Right lobe of liver (tissue), 6 donors: ENCODE measurements at regions not wholly inside any gene's neighbourhood (a gene's known extent, or its start where the extent isn't known, plus 50 kb on each side); places are given as distances from the start of the nearest gene placed in this dataset.

Experiments used
- ATAC-seq, 4 donors: fragments of 200-7000 bp; cut with Tn5 transposase; one replicate each; pipeline ENCODE4 v1.9.1; 2020; ENCODE audit warnings: mild to moderate bottlenecking in 4 of 4, moderate library complexity in 4 of 4
- DNase-seq, 3 donors: peaks; one replicate each; pipeline ENCODE4 v3.0.0-alpha.2; 2020
- H3K27ac ChIP-seq, 3 donors: fragments of 200-600 bp; one replicate each; pipeline ENCODE4 v1.8.0; 2022
- H3K27me3 ChIP-seq, 2 donors: fragments of 200-600 bp; one replicate each; pipeline ENCODE4 v1.8.0; 2022
- H3K36me3 ChIP-seq, 4 donors: fragments of 200-600 bp; sonication (generic) in 1 of 4; one replicate each; pipeline versions ENCODE4 v1.5.1 to v1.8.0; 2017 to 2022; ENCODE audit warnings: control low read depth in 1 of 4
- H3K4me1 ChIP-seq, 4 donors: fragments of 200-600 bp; sonication (generic) in 1 of 4; one replicate each; pipeline versions ENCODE4 v1.5.1 to v1.8.0; 2017 to 2022; ENCODE audit warnings: control low read depth in 1 of 4
- H3K4me3 ChIP-seq, 3 donors: fragments of 200-600 bp; one replicate each; pipeline ENCODE4 v1.8.0; 2022
- H3K9me3 ChIP-seq, 4 donors: fragments of 200-600 bp; sonication (generic) in 1 of 4; one replicate each; pipeline versions ENCODE4 v1.5.1 to v1.8.0; 2017 to 2022; ENCODE audit warnings: control low read depth in 1 of 4
- POLR2A ChIP-seq: fragments of 450-650 bp; IDR thresholded peaks from one replicate; pipeline ENCODE4 v1.6.1; 2017; ENCODE audit warnings: antibody characterized with exemption, mild to moderate bottlenecking
- WGBS: methylation state at CpG from one replicate; pipeline ENCODE4 v1.1.6; 2018; ENCODE audit warnings: low coverage, low lambda C conversion rate; ENCODE audit not compliant: insufficient coverage; ENCODE audit errors: missing lambda C conversion rate; 5-methylcytosine and 5-hydroxymethylcytosine counted together
- intact Hi-C, 2 donors: fragments of 100-400 bp; cut with DNase I; formaldehyde crosslinking; loops; one replicate each; pipeline versions ENCODE4 v1.11.2 to v1.14.1; 2022
- TF ChIP-seq, protein P1 (sequence below), 4 donors: fragments of 200-600 bp in 3 of 4; fragments of 450-650 bp in 1 of 4; IDR thresholded peaks; one replicate each; pipeline versions ENCODE4 v1.5.1 to v1.8.0; 2016 to 2022; ENCODE audit warnings: antibody characterized with exemption in 4 of 4, mild to moderate bottlenecking in 2 of 4
- donor health status: DM: no; HTN: yes; CAD: no.
- donor health status: DM: no; HTN: no; CAD: no.
- donor health status: DM: no; HTN: no; CAD: no.
- donor health status: DM: no; HTN: yes; CAD: no.
- donor health status: DM: no; HTN: yes; CAD: no.

DNA sequence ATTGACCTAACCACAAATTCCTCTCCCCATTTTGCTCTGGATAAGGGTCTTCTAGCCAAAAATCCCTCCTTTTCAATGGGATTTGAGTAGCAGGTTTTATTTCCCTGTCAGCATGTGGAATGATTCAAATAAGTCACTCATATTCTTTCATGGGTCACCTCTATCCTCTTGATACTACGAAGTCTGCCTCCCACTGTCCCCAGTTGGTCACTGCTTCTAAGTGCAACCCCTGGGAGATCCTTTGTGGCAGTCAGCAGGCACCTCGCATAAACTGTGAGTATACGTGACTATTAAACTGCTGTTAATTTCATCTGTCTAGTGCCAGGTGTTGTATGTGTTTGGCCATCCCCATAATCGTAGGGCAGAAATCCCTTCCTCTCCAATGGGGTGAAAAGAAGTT lies 1667.9 kb upstream of the PCDH7 start:
- Histone ChIP-seq H3K9me3 (no peaks in the 10 kb centered on the region), H3K4me3 (no peak overlapping the region), H3K4me1 (no peaks in the 10 kb centered on the region), H3K36me3 (no peaks in the 10 kb centered on the region), H3K27ac (no peak overlapping the region), H3K27me3 (no peaks in the 10 kb centered on the region)
- DNase-seq (no peak), ATAC-seq (no peak)
- WGBS, result 47% methylated on average over 4 of the region's 4 CpGs
- intact Hi-C loops, result no loop called here
- TF ChIP-seq POLR2A, result no peak
- TF ChIP-seq, protein P1, sequence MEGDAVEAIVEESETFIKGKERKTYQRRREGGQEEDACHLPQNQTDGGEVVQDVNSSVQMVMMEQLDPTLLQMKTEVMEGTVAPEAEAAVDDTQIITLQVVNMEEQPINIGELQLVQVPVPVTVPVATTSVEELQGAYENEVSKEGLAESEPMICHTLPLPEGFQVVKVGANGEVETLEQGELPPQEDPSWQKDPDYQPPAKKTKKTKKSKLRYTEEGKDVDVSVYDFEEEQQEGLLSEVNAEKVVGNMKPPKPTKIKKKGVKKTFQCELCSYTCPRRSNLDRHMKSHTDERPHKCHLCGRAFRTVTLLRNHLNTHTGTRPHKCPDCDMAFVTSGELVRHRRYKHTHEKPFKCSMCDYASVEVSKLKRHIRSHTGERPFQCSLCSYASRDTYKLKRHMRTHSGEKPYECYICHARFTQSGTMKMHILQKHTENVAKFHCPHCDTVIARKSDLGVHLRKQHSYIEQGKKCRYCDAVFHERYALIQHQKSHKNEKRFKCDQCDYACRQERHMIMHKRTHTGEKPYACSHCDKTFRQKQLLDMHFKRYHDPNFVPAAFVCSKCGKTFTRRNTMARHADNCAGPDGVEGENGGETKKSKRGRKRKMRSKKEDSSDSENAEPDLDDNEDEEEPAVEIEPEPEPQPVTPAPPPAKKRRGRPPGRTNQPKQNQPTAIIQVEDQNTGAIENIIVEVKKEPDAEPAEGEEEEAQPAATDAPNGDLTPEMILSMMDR (IDR thresholded peaks at IDR 0.05), result no peak

DNA sequence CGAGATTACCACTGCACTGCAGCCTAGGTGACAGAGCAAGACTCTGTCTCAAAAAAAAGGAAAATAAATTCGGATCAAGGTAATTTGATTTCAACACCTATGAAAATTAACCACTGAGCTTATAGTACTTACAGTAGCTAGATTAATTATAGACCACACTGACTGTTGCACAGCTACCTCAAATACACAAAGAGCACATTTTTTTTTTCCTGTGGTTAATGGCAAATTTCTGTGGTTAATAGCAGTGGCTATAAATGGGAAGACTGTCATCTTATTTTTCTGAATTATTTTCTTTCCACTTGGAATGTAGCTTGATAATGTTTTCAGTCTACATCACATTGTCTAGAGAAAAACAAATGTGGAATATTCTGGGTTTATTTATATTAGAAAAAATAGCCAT lies 1661.6 kb upstream of the PCDH7 start:
- Histone ChIP-seq H3K36me3 (no peaks in the 10 kb centered on the region), H3K9me3 (no peaks in the 10 kb centered on the region), H3K27ac (no peak overlapping the region), H3K27me3 (no peaks in the 10 kb centered on the region), H3K4me1 (no peaks in the 10 kb centered on the region), H3K4me3 (no peak overlapping the region)
- WGBS, result 42% methylated on average over 2 of the region's 2 CpGs
- TF ChIP-seq POLR2A, result no peak
- TF ChIP-seq, protein P1 (IDR thresholded peaks at IDR 0.05), result no peak
- DNase-seq, result no peak
- intact Hi-C loops, result no loop called here
- ATAC-seq, result no peak

DNA sequence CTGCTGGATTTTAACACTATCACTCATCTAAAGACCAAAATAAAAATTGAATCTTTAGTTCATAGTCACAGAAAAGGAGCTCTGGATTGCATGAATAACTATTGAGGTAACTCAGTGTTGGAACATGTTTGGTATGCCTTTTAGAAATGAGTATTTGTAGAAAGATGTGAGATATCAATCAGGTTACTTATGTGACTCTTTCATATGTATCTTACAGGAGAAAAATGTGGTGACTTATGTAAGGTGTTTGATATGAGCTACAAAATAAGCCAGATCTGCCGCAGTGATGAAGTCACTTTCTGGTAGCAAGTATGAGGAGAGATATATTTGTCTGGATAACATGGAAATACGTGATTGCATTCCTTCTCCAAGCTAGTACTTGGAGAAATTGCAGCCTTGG lies 1653.3 kb upstream of the PCDH7 start:
- WGBS, result 37% methylated on average over 2 of the region's 2 CpGs
- ATAC-seq (no peak), DNase-seq (no peak)
- TF ChIP-seq, protein P1 (IDR thresholded peaks at IDR 0.05), result no peak
- no peak for TF ChIP-seq POLR2A
- no peak overlapping the region for H3K4me3 ChIP-seq
- no peaks in the 10 kb centered on the region for H3K27me3 ChIP-seq
- intact Hi-C loops, result no loop called here
- no peaks in the 10 kb centered on the region for H3K36me3 ChIP-seq
- no peaks in the 10 kb centered on the region for H3K9me3 ChIP-seq
- H3K4me1 ChIP-seq, result no peaks in the 10 kb centered on the region
- H3K27ac ChIP-seq, result no peak overlapping the region

DNA sequence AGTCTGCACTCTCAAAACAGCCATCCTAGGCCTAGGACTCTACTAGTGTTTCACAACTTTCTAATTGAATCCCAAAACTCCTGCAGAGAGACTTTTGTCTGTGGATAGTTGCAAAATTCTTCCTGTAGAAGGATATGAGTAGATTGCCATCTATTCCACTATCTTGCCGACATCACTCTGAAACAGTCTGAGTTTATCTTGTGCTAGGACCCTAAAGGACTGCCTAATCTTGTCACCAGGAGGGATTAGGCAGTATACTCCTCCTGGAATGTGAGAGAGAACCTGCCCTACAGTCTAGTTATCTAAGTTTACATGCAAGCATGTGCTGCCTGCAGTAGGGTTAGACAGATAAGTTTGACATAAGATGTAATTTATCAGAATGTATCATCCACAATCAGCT lies 1646.6 kb upstream of the PCDH7 start:
- Histone ChIP-seq H3K4me3 (no peak overlapping the region), H3K4me1 (no peaks in the 10 kb centered on the region), H3K27me3 (no peaks in the 10 kb centered on the region), H3K9me3 (no peaks in the 10 kb centered on the region), H3K36me3 (no peaks in the 10 kb centered on the region), H3K27ac (no peak overlapping the region)
- DNase-seq (no peak), ATAC-seq (no peak)
- TF ChIP-seq POLR2A, result no peak
- TF ChIP-seq, protein P1 (IDR thresholded peaks at IDR 0.05), result no peak
- WGBS, result 17% methylated on average over 1 of the region's 1 CpG
- intact Hi-C loops, result no loop called here

DNA sequence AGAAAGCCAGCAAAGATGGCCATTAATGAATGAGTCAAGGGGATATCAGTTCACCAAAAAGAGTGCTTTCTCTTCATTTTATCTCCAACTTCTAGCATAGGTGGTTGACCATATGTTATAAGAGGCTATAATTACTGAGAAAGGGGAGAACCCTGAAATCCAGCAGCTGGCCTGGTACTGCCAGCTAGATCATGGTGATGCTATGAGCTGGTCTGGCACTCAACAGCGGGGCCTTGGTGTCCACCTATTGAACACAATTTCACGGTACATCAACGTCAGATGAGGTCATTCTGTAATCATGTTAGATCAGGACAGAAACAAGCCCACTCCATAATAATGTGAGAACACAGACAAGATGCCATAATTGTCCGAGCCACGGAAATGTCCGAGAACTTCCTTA lies 1644.8 kb upstream of the PCDH7 start:
- 46% methylated on average over 3 of the region's 6 CpGs for WGBS
- intact Hi-C loops, result no loop called here
- Histone ChIP-seq H3K36me3 (no peaks in the 10 kb centered on the region), H3K4me3 (no peak overlapping the region), H3K27ac (no peak overlapping the region), H3K4me1 (no peaks in the 10 kb centered on the region), H3K27me3 (no peaks in the 10 kb centered on the region), H3K9me3 (no peaks in the 10 kb centered on the region)
- DNase-seq, result no peak
- TF ChIP-seq, protein P1 (IDR thresholded peaks at IDR 0.05), result no peak
- no peak for TF ChIP-seq POLR2A
- ATAC-seq, result no peak
